ENCODE measurements at regions not wholly inside any gene's neighbourhood (a gene's known extent, or its start where the extent isn't known, plus 50 kb on each side); places are given as distances from the start of the nearest gene placed in this dataset.

DNA sequence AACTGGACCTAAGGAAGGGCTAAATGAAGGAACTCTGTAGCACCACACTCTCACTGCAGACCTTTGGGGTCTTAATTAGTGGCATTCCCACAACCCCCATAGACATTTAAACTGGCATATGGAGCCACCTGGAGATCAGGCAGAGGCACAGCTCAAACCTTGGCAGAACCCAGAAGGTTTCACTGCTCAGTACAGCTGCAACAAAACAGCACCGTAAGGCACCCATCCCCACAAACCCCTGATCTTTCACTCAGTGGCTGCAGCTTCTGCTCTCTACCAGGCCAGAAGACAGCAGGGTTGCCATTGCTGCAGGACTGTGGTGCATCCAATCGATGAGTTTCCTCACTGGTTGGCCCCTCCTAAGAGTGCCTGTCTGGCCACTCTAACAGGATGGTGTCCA lies 361.6 kb upstream of the VRK2 start:
- TF ChIP-seq BRCA1 (IDR thresholded peaks at IDR 0.05; ENCODE audit: low read depth, low read length) (no peak), EZH2 (IDR thresholded peaks at IDR 0.05; ENCODE audit: low read depth, low read length, severe bottlenecking) (no peak), FOSL1 (IDR thresholded peaks at IDR 0.05; ENCODE audit: insufficient read depth, low read depth, low read length) (no peak), POLR2A (IDR thresholded peaks at IDR 0.05; ENCODE audit: control extremely low read depth in 1 of 2, low read depth in 2 of 2, low read length in 2 of 2) (no peak), RFX5 (IDR thresholded peaks at IDR 0.05; ENCODE audit: borderline replicate concordance, low read depth, low read length) (no peak), TEAD4 (IDR thresholded peaks at IDR 0.05; ENCODE audit: low read depth, low read length) (no peak), HDAC2 (IDR thresholded peaks at IDR 0.05; ENCODE audit: borderline replicate concordance in 1 of 2, low read depth in 2 of 2, low read length in 2 of 2) (no peak), POLR2AphosphoS5 (IDR thresholded peaks at IDR 0.05; ENCODE audit: low read depth, low read length) (no peak), EP300 (IDR thresholded peaks at IDR 0.05; ENCODE audit: borderline replicate concordance in 1 of 2, low read depth in 2 of 2, low read length in 2 of 2) (no peak), ZNF274 (IDR thresholded peaks at IDR 0.05; ENCODE audit: borderline replicate concordance, extremely low read depth, low read length) (no peak), RAD21 (IDR thresholded peaks at IDR 0.05 in 1 of 2, conservative IDR thresholded peaks at IDR 0.05 in 1 of 2; ENCODE audit: low read depth in 2 of 2, low read length in 2 of 2) (no peak), YY1 (IDR thresholded peaks at IDR 0.05; ENCODE audit: low read depth, low read length) (no peak)
- TF ChIP-seq, protein P1, sequence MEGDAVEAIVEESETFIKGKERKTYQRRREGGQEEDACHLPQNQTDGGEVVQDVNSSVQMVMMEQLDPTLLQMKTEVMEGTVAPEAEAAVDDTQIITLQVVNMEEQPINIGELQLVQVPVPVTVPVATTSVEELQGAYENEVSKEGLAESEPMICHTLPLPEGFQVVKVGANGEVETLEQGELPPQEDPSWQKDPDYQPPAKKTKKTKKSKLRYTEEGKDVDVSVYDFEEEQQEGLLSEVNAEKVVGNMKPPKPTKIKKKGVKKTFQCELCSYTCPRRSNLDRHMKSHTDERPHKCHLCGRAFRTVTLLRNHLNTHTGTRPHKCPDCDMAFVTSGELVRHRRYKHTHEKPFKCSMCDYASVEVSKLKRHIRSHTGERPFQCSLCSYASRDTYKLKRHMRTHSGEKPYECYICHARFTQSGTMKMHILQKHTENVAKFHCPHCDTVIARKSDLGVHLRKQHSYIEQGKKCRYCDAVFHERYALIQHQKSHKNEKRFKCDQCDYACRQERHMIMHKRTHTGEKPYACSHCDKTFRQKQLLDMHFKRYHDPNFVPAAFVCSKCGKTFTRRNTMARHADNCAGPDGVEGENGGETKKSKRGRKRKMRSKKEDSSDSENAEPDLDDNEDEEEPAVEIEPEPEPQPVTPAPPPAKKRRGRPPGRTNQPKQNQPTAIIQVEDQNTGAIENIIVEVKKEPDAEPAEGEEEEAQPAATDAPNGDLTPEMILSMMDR (IDR thresholded peaks at IDR 0.05; ENCODE audit: control extremely low read depth in 1 of 3, insufficient read depth in 1 of 3, low read depth in 1 of 3, low read length in 3 of 3), result no peak
- TF ChIP-seq, protein P2, sequence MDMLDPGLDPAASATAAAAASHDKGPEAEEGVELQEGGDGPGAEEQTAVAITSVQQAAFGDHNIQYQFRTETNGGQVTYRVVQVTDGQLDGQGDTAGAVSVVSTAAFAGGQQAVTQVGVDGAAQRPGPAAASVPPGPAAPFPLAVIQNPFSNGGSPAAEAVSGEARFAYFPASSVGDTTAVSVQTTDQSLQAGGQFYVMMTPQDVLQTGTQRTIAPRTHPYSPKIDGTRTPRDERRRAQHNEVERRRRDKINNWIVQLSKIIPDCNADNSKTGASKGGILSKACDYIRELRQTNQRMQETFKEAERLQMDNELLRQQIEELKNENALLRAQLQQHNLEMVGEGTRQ (IDR thresholded peaks at IDR 0.05; ENCODE audit: low read length), result no peak

Data from H1 (cell line).